GM21390 (cell line): ENCODE measurements at regions not wholly inside any gene's neighbourhood (a gene's known extent, or its start where the extent isn't known, plus 50 kb on each side); places are given as distances from the start of the nearest gene placed in this dataset.

ENCODE experiments used
- ATAC-seq: cut with Tn5 transposase; IDR thresholded peaks from one replicate; pipeline ENCODE4 v1.9.1; 2021; ENCODE audit not compliant: unreplicated experiment

GRCh38 chr11:80240245-80240644, 799.4 kb upstream of the TENM4 start:
- no peak for ATAC-seq

- ATAC-seq: no peak
These were observed 798.4 kb upstream of the TENM4 start for GRCh38 chr11:80239217-80239616.

GRCh38 chr11:80227915-80228314, 787.1 kb upstream of the TENM4 start:
- ATAC-seq: no peak

GRCh38 chr11:80214413-80214812, 773.6 kb upstream of the TENM4 start:
- ATAC-seq: no peak

GRCh38 chr11:80211673-80212072, 770.8 kb upstream of the TENM4 start:
- ATAC-seq: no peak

- no peak for ATAC-seq
These were observed 763.2 kb upstream of the TENM4 start for GRCh38 chr11:80204021-80204420.

GRCh38 chr11:80196932-80197554, 756.2 kb upstream of the TENM4 start:
- ATAC-seq: no peak

GRCh38 chr11:80196041-80196440, 755.2 kb upstream of the TENM4 start:
- no peak for ATAC-seq

GRCh38 chr11:80194625-80195024, 753.8 kb upstream of the TENM4 start:
- ATAC-seq: no peak

- ATAC-seq: no peak
These were observed 753.2 kb upstream of the TENM4 start for GRCh38 chr11:80194016-80194415.

GRCh38 chr11:80188076-80188627, 747.3 kb upstream of the TENM4 start:
- no peak for ATAC-seq

- no peak for ATAC-seq
These were observed 745.9 kb upstream of the TENM4 start for GRCh38 chr11:80186692-80187091.

- no peak for ATAC-seq
These were observed 742.1 kb upstream of the TENM4 start for GRCh38 chr11:80182901-80183300.

- ATAC-seq: no peak
These were observed 732.7 kb upstream of the TENM4 start for GRCh38 chr11:80173371-80174136.

- no peak for ATAC-seq
These were observed 728.0 kb upstream of the TENM4 start for GRCh38 chr11:80168796-80169195.

GRCh38 chr11:80167766-80168165, 726.9 kb upstream of the TENM4 start:
- no peak for ATAC-seq

GRCh38 chr11:80165744-80166143, 724.9 kb upstream of the TENM4 start:
- ATAC-seq: no peak

- no peak for ATAC-seq
These were observed 722.6 kb upstream of the TENM4 start for GRCh38 chr11:80163441-80163840.

GRCh38 chr11:80163011-80163410, 722.2 kb upstream of the TENM4 start:
- no peak for ATAC-seq

GRCh38 chr11:80162387-80162786, 721.6 kb upstream of the TENM4 start:
- no peak for ATAC-seq

GRCh38 chr11:80157447-80157846, 716.6 kb upstream of the TENM4 start:
- no peak for ATAC-seq

- no peak for ATAC-seq
These were observed 715.2 kb upstream of the TENM4 start for GRCh38 chr11:80156062-80156461.
